ENCODE measurements at regions not wholly inside any gene's neighbourhood (a gene's known extent, or its start where the extent isn't known, plus 50 kb on each side); places are given as distances from the start of the nearest gene placed in this dataset.

DNA sequence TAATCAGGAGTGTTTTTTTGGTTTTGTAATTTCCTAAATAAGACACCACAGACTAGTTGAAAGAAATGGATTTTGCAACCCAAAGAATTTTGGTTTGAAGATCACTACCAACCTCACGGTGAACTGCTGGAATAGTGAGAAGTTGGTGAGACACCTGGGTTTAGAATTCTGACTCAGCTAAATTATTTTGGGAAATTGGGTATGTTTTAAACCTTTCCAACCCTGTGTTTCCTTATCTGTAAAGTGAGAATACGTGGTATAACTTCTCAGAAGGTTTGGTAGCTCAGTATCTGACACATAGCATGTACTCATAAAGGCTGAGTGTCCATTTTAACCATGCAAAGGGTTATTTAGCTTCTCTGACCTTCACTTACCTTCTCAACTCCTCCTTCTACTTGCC lies 261.9 kb downstream of the FOXA2 start:
- Histone ChIP-seq H3K9me1 (ENCODE audit: control insufficient read depth, extremely low read depth, insufficient read depth, low read length) (no peaks in the 10 kb centered on the region), H3K36me3 (ENCODE audit: control insufficient read depth in 2 of 2, extremely low read depth in 1 of 2, insufficient read depth in 2 of 2, low read length in 2 of 2) (no peaks in the 10 kb centered on the region), H3K27me3 (ENCODE audit: control insufficient read depth, extremely low read depth, insufficient read depth, low read length) (no peaks in the 10 kb centered on the region), H3K4me1 (ENCODE audit: control insufficient read depth, extremely low read depth, insufficient read depth, low read length) (peaks cover 17% of the 10 kb centered on the region), H3K9ac (ENCODE audit: control insufficient read depth, extremely low read depth, insufficient read depth, low read length) (no peak overlapping the region), H4K20me1 (ENCODE audit: control insufficient read depth, extremely low read depth, insufficient read depth, low read length) (no peaks in the 10 kb centered on the region), H3K4me3 (ENCODE audit: control insufficient read depth in 2 of 3, extremely low read depth in 1 of 3, insufficient read depth in 2 of 3, low read depth in 1 of 3, low read length in 3 of 3) (no peak overlapping the region), H3K27ac (ENCODE audit: control insufficient read depth, insufficient read depth, low read length) (no peak overlapping the region), H2AFZ (ENCODE audit: control insufficient read depth, low read length) (no peak overlapping the region), H3K79me2 (ENCODE audit: control insufficient read depth, insufficient read depth, low read length) (no peaks in the 10 kb centered on the region), H3K4me2 (ENCODE audit: control insufficient read depth, extremely low read depth, insufficient read depth, low read depth, low read length) (no peak overlapping the region), H3K9me3 (ENCODE audit: control insufficient read depth, low read depth, low read length) (no peaks in the 10 kb centered on the region)
- dilution Hi-C loops (cut with MboI; ENCODE audit: extremely low pct_ligation_motif_present, low sequenced_read_pairs): no loop called here
- DNase-seq (ENCODE audit: low read depth, low spot score): no peak
- TF ChIP-seq, protein P1, sequence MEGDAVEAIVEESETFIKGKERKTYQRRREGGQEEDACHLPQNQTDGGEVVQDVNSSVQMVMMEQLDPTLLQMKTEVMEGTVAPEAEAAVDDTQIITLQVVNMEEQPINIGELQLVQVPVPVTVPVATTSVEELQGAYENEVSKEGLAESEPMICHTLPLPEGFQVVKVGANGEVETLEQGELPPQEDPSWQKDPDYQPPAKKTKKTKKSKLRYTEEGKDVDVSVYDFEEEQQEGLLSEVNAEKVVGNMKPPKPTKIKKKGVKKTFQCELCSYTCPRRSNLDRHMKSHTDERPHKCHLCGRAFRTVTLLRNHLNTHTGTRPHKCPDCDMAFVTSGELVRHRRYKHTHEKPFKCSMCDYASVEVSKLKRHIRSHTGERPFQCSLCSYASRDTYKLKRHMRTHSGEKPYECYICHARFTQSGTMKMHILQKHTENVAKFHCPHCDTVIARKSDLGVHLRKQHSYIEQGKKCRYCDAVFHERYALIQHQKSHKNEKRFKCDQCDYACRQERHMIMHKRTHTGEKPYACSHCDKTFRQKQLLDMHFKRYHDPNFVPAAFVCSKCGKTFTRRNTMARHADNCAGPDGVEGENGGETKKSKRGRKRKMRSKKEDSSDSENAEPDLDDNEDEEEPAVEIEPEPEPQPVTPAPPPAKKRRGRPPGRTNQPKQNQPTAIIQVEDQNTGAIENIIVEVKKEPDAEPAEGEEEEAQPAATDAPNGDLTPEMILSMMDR (optimal IDR thresholded peaks at IDR 0.05 in 1 of 3, IDR thresholded peaks at IDR 0.05 in 1 of 3, conservative IDR thresholded peaks at IDR 0.05 in 1 of 3; ENCODE audit: extremely low read depth in 1 of 3, insufficient read depth in 2 of 3, low read length in 3 of 3): no peak
- no peak for TF ChIP-seq EZH2 (IDR thresholded peaks at IDR 0.05; ENCODE audit: low read length)
- no peak for FAIRE-seq

DNA sequence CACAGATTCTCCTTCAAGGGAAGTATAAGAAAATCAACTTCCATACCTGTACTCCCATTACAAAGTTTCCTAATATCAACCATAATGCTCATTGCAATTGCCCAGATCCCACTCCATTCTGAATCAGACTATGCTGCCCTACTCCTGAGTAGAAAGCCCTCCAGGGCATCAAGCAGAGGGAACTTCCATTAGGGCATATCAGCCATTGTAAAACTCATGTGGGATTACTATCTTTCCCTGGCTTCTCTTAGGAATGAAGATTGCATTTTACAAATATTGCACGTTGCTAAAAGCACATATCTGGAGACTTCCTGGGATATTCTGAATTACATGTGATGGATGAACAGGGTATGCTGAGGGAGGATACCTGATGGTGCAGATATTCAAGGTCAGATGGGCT lies 263.2 kb downstream of the FOXA2 start:
- no peak overlapping the region for H3K4me3 ChIP-seq (ENCODE audit: control insufficient read depth in 2 of 3, extremely low read depth in 1 of 3, insufficient read depth in 2 of 3, low read depth in 1 of 3, low read length in 3 of 3)
- H3K9me3 ChIP-seq (ENCODE audit: control insufficient read depth, low read depth, low read length): no peaks in the 10 kb centered on the region
- no peak overlapping the region for H2AFZ ChIP-seq (ENCODE audit: control insufficient read depth, low read length)
- no peaks in the 10 kb centered on the region for H4K20me1 ChIP-seq (ENCODE audit: control insufficient read depth, extremely low read depth, insufficient read depth, low read length)
- no peaks in the 10 kb centered on the region for H3K9me1 ChIP-seq (ENCODE audit: control insufficient read depth, extremely low read depth, insufficient read depth, low read length)
- no peak for TF ChIP-seq EZH2 (IDR thresholded peaks at IDR 0.05; ENCODE audit: low read length)
- TF ChIP-seq, protein P1 (optimal IDR thresholded peaks at IDR 0.05 in 1 of 3, IDR thresholded peaks at IDR 0.05 in 1 of 3, conservative IDR thresholded peaks at IDR 0.05 in 1 of 3; ENCODE audit: extremely low read depth in 1 of 3, insufficient read depth in 2 of 3, low read length in 3 of 3): no peak
- H3K27me3 ChIP-seq (ENCODE audit: control insufficient read depth, extremely low read depth, insufficient read depth, low read length): no peaks in the 10 kb centered on the region
- peaks cover 17% of the 10 kb centered on the region for H3K4me1 ChIP-seq (ENCODE audit: control insufficient read depth, extremely low read depth, insufficient read depth, low read length)
- no peak overlapping the region for H3K27ac ChIP-seq (ENCODE audit: control insufficient read depth, insufficient read depth, low read length)
- dilution Hi-C loops (cut with MboI; ENCODE audit: extremely low pct_ligation_motif_present, low sequenced_read_pairs): no loop called here
- no peak overlapping the region for H3K4me2 ChIP-seq (ENCODE audit: control insufficient read depth, extremely low read depth, insufficient read depth, low read depth, low read length)
- DNase-seq (ENCODE audit: low read depth, low spot score) (no peak), FAIRE-seq (peak; percentile 29)
- H3K79me2 ChIP-seq (ENCODE audit: control insufficient read depth, insufficient read depth, low read length): no peaks in the 10 kb centered on the region
- H3K9ac ChIP-seq (ENCODE audit: control insufficient read depth, extremely low read depth, insufficient read depth, low read length): no peak overlapping the region
- no peaks in the 10 kb centered on the region for H3K36me3 ChIP-seq (ENCODE audit: control insufficient read depth in 2 of 2, extremely low read depth in 1 of 2, insufficient read depth in 2 of 2, low read length in 2 of 2)
